ENCODE measurements at regions not wholly inside any gene's neighbourhood (a gene's known extent, or its start where the extent isn't known, plus 50 kb on each side); places are given as distances from the start of the nearest gene placed in this dataset.

DNA sequence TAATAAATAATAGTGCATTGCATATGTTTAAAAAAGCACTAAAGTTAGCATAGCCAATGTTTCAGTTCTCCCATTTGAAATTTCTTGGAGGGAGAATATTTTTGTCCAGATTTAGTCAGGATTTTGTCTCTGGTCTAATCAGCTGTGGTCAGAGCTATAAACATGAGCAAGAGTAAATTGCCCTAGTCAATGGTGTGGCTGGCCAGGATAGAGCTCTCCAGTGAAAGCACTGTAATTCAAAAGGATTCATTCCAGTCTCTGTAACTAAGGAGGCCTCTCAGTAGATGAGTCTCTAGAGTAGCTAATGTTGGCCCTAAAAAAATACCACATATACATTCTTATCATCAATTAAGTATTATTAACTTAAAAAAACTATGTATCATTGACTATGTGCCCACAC, 241.6 kb downstream of the CDCA7 start:
- peaks cover 5% of the 10 kb centered on the region for H3K27me3 Mint-ChIP-seq (ENCODE audit: insufficient read depth, low read depth)
- H3K4me2 ChIP-seq, result no peak overlapping the region

GRCh38 chr2:173598525-173598924, 243.9 kb downstream of the CDCA7 start:
- no peaks in the 10 kb centered on the region for H3K4me1 Mint-ChIP-seq
- no peak overlapping the region for H3K27ac Mint-ChIP-seq
- peaks cover under 1% of the 10 kb centered on the region for H3K27me3 Mint-ChIP-seq (ENCODE audit: insufficient read depth, low read depth)
- H3K9me3 Mint-ChIP-seq, result peaks cover 9% of the 10 kb centered on the region
- Histone ChIP-seq H3K4me3 (no peak overlapping the region), H3K4me1 (no peaks in the 10 kb centered on the region), H3K27ac (no peak overlapping the region), H3K27me3 (no peaks in the 10 kb centered on the region), H3K9me3 (ENCODE audit: low read depth) (no peaks in the 10 kb centered on the region), H3K9ac (no peak overlapping the region), H3K4me2 (no peak overlapping the region), H3F3A (ENCODE audit: low read depth) (no peaks in the 10 kb centered on the region), H2AFZ (replicated peaks) (no peak overlapping the region), H3K79me2 (ENCODE audit: low read depth) (no peaks in the 10 kb centered on the region), H4K20me1 (ENCODE audit: low read depth) (no peaks in the 10 kb centered on the region), H3K36me3 (no peaks in the 10 kb centered on the region)
- H3K4me3 Mint-ChIP-seq, result no peak overlapping the region
- no peak for DNase-seq (ENCODE audit: low spot score)
- TF ChIP-seq EZH2 (IDR thresholded peaks at IDR 0.05), result no peak
- TF ChIP-seq CTCF (IDR thresholded peaks at IDR 0.05), result no peak
- no peak for TF ChIP-seq EZH2phosphoT487 (IDR thresholded peaks at IDR 0.05)
- H3K36me3 Mint-ChIP-seq, result peaks cover 3% of the 10 kb centered on the region

More for the DNA sequence above, 241.6 kb downstream of the CDCA7 start:
- Histone ChIP-seq H3K9me3 (ENCODE audit: low read depth) (no peaks in the 10 kb centered on the region), H3K9ac (no peak overlapping the region), H2AFZ (replicated peaks) (no peak overlapping the region), H3K4me1 (no peaks in the 10 kb centered on the region), H4K20me1 (ENCODE audit: low read depth) (no peaks in the 10 kb centered on the region), H3K27me3 (no peaks in the 10 kb centered on the region), H3K79me2 (ENCODE audit: low read depth) (no peaks in the 10 kb centered on the region), H3F3A (ENCODE audit: low read depth) (no peaks in the 10 kb centered on the region), H3K36me3 (no peaks in the 10 kb centered on the region), H3K4me3 (no peak overlapping the region), H3K27ac (no peak overlapping the region)
- Mint-ChIP-seq H3K9me3 (peaks cover 23% of the 10 kb centered on the region), H3K27ac (no peak overlapping the region), H3K4me1 (no peaks in the 10 kb centered on the region), H3K4me3 (no peak overlapping the region), H3K36me3 (peaks cover 6% of the 10 kb centered on the region)
- TF ChIP-seq EZH2phosphoT487 (IDR thresholded peaks at IDR 0.05) (no peak), EZH2 (IDR thresholded peaks at IDR 0.05) (no peak)
- no peak for DNase-seq (ENCODE audit: low spot score)

GRCh38 chr2:173599821-173600359, 245.2 kb downstream of the CDCA7 start:
- Histone ChIP-seq H3K36me3 (no peaks in the 10 kb centered on the region), H3K27me3 (no peaks in the 10 kb centered on the region), H3K27ac (no peak overlapping the region), H4K20me1 (ENCODE audit: low read depth) (no peaks in the 10 kb centered on the region), H3K9ac (no peak overlapping the region), H3K9me3 (ENCODE audit: low read depth) (no peaks in the 10 kb centered on the region), H3K4me2 (no peak overlapping the region), H3F3A (ENCODE audit: low read depth) (no peaks in the 10 kb centered on the region), H3K79me2 (ENCODE audit: low read depth) (no peaks in the 10 kb centered on the region), H3K4me3 (no peak overlapping the region), H2AFZ (replicated peaks) (no peak overlapping the region), H3K4me1 (no peaks in the 10 kb centered on the region)
- Mint-ChIP-seq H3K9me3 (peaks cover 8% of the 10 kb centered on the region), H3K36me3 (no peaks in the 10 kb centered on the region), H3K27me3 (ENCODE audit: insufficient read depth, low read depth) (no peaks in the 10 kb centered on the region), H3K27ac (no peak overlapping the region), H3K4me3 (no peak overlapping the region), H3K4me1 (no peaks in the 10 kb centered on the region)
- no peak for DNase-seq (ENCODE audit: low spot score)
- TF ChIP-seq EZH2phosphoT487 (IDR thresholded peaks at IDR 0.05) (no peak), EZH2 (IDR thresholded peaks at IDR 0.05) (no peak), CTCF (IDR thresholded peaks at IDR 0.05) (no peak)

- no peak overlapping the region for H3K9ac ChIP-seq
- H3K4me2 ChIP-seq, result no peak overlapping the region
- no peaks in the 10 kb centered on the region for H3F3A ChIP-seq (ENCODE audit: low read depth)
- H3K4me3 ChIP-seq, result no peak overlapping the region
- H3K27me3 ChIP-seq, result no peaks in the 10 kb centered on the region
- H2AFZ ChIP-seq (replicated peaks), result no peak overlapping the region
- H3K4me3 Mint-ChIP-seq, result no peak overlapping the region
- TF ChIP-seq EZH2 (IDR thresholded peaks at IDR 0.05) (no peak), CTCF (IDR thresholded peaks at IDR 0.05) (no peak)
- H3K4me1 Mint-ChIP-seq, result peaks cover 9% of the 10 kb centered on the region
- DNase-seq (ENCODE audit: low spot score), result no peak
- no peaks in the 10 kb centered on the region for H3K36me3 Mint-ChIP-seq
- no peaks in the 10 kb centered on the region for H3K9me3 ChIP-seq (ENCODE audit: low read depth)
- H3K27ac ChIP-seq, result no peak overlapping the region
- H3K4me1 ChIP-seq, result peaks cover 7% of the 10 kb centered on the region
- no peaks in the 10 kb centered on the region for H3K27me3 Mint-ChIP-seq (ENCODE audit: insufficient read depth, low read depth)
- H3K9me3 Mint-ChIP-seq, result peaks cover 8% of the 10 kb centered on the region
- no peaks in the 10 kb centered on the region for H4K20me1 ChIP-seq (ENCODE audit: low read depth)
- no peaks in the 10 kb centered on the region for H3K79me2 ChIP-seq (ENCODE audit: low read depth)
- no peaks in the 10 kb centered on the region for H3K36me3 ChIP-seq
- no peak overlapping the region for H3K27ac Mint-ChIP-seq
Measured at GRCh38 chr2:173602153-173602795, 247.6 kb downstream of the CDCA7 start.

All from neural progenitor cell (in vitro differentiated cells).